HCT116 (cell line): ENCODE measurements at regions not wholly inside any gene's neighbourhood (a gene's known extent, or its start where the extent isn't known, plus 50 kb on each side); places are given as distances from the start of the nearest gene placed in this dataset.

Experiments
- ATAC-seq: fragments of 200-7000 bp; cut with Tn5 transposase; 2 replicates; pipeline ENCODE4 v1.9.1; 2020; ENCODE audit warnings: mild to moderate bottlenecking, moderate library complexity
- BruUV-seq: library from RNA; stranded (reverse); fragments of 400-500 nt; replicated peaks from 2 replicates; lab custom pipeline; 2021; lab: Mats Ljungman, UMichigan
- CTCF ChIA-PET: fragments of 300-600 bp; sonication (Branson Sonifier 250); formaldehyde crosslinking; loops from one replicate; lab custom pipeline; 2021; ENCODE audit warnings: antibody characterized with exemption; lab: Charles Lee
- POLR2A ChIA-PET: fragments of 300-600, 350-600 bp; sonication (Branson Sonifier 250); formaldehyde crosslinking; loops from one replicate; lab custom pipeline; 2021; ENCODE audit warnings: antibody characterized with exemption; lab: Charles Lee
- RAD21 ChIA-PET, 2 experiments: fragments of 300-600 bp; sonication (Branson Sonifier 250); formaldehyde crosslinking; loops; one replicate each; lab custom pipeline; 2023; ENCODE audit warnings: low total read pairs in 2 of 2; ENCODE audit not compliant: uncharacterized antibody in 2 of 2, unreplicated experiment in 2 of 2, low non-redundant PET in 1 of 2; lab: Charles Lee
- DNase-seq: peaks from one replicate; pipeline ENCODE4 v3.0.0-alpha.2; 2010; ENCODE audit warnings: low read depth, low spot score
- H2AFZ ChIP-seq: fragments of 200-600 bp; shearing (Covaris generic), sonication (generic); 2 replicates; pipeline ENCODE4 v1.6.1; 2017; ENCODE audit warnings: low read depth, mixed run types, mixed read lengths, antibody characterized with exemption, low read length; ENCODE audit not compliant: poor library complexity, severe bottlenecking
- H3K27ac ChIP-seq: 2 replicates; pipeline ENCODE4 v1.5.1; 2012; ENCODE audit warnings: low read depth, low read length
- H3K27me3 ChIP-seq: fragments of 200-600 bp; sonication (generic); 2 replicates; pipeline ENCODE4 v1.6.1; 2016; ENCODE audit warnings: mixed run types, low read length, mixed read lengths; ENCODE audit not compliant: insufficient read depth
- H3K36me3 ChIP-seq, 2 experiments: fragments of 200-500 bp in 1 of 2; fragments of 200-600 bp in 1 of 2; sonication (Bioruptor generic) in 1 of 2; sonication (generic) in 1 of 2; 2 replicates each; pipeline versions ENCODE4 v1.5.1 to v1.6.1; 2014 to 2016; ENCODE audit warnings: low read length in 2 of 2, inconsistent platforms in 1 of 2, mixed read lengths in 1 of 2, mixed run types in 1 of 2; ENCODE audit not compliant: insufficient read depth in 2 of 2, control insufficient read depth in 1 of 2
- H3K4me1 ChIP-seq, 2 experiments: fragments of 200-600 bp in 1 of 2; sonication (generic) in 1 of 2; 2 replicates each; pipeline versions ENCODE4 v1.5.1 to v1.6.1; 2012 to 2017; ENCODE audit warnings: low read length in 2 of 2, inconsistent platforms in 1 of 2, mild to moderate bottlenecking in 1 of 2, mixed read lengths in 1 of 2, mixed run types in 1 of 2, moderate library complexity in 1 of 2; ENCODE audit not compliant: insufficient read depth in 2 of 2, control insufficient read depth in 1 of 2
- H3K4me2 ChIP-seq: fragments of 200-600 bp; sonication (generic); 2 replicates; pipeline ENCODE4 v1.6.1; 2017; ENCODE audit warnings: mixed run types, low read length, mixed read lengths
- H3K4me3 ChIP-seq, 2 experiments: fragments of 200-600 bp in 1 of 2; sonication (generic) in 1 of 2; replicated peaks in 1 of 2; 2 replicates each; pipeline ENCODE4 v1.5.1; 2011 to 2016; ENCODE audit warnings: low read length in 2 of 2, control low read depth in 1 of 2, low read depth in 1 of 2, mild to moderate bottlenecking in 1 of 2, mixed read lengths in 1 of 2, mixed run types in 1 of 2
- H3K79me2 ChIP-seq: fragments of 200-600 bp; sonication (generic); 2 replicates; pipeline ENCODE4 v1.6.1; 2017; ENCODE audit warnings: mild to moderate bottlenecking, mixed run types, low read length, moderate library complexity, mixed read lengths; ENCODE audit not compliant: insufficient read depth
- H3K9ac ChIP-seq: fragments of 200-600 bp; sonication (generic); 2 replicates; pipeline ENCODE4 v1.6.1; 2016; ENCODE audit warnings: low read length, mixed read lengths
- H3K9me2 ChIP-seq: fragments of 200-600 bp; sonication (generic), shearing (Covaris generic); 2 replicates; pipeline ENCODE4 v1.6.1; 2017; ENCODE audit warnings: mixed run types, mild to moderate bottlenecking, moderate library complexity; ENCODE audit not compliant: insufficient read depth
- H3K9me3 ChIP-seq, 2 experiments: fragments of 200-500 bp in 1 of 2; fragments of 200-600 bp in 1 of 2; sonication (Bioruptor generic) in 1 of 2; sonication (generic) in 1 of 2; 2 replicates each; pipeline ENCODE4 v1.6.1; 2014 to 2017; ENCODE audit warnings: low read length in 2 of 2, mixed read lengths in 2 of 2, inconsistent platforms in 1 of 2, low read depth in 1 of 2, mild to moderate bottlenecking in 1 of 2, mixed run types in 1 of 2, moderate library complexity in 1 of 2; ENCODE audit not compliant: control insufficient read depth in 1 of 2, insufficient read depth in 1 of 2
- H4K20me1 ChIP-seq: fragments of 200-600 bp; sonication (generic), shearing (Covaris generic); 2 replicates; pipeline ENCODE4 v1.6.1; 2017; ENCODE audit warnings: mixed run types, mild to moderate bottlenecking, moderate library complexity; ENCODE audit not compliant: insufficient read depth
- ATF3 ChIP-seq: IDR thresholded peaks from 2 replicates; pipeline ENCODE4 v1.6.1; 2012
- CBX3 ChIP-seq: IDR thresholded peaks from 2 replicates; pipeline ENCODE4 v1.6.1; 2012; ENCODE audit warnings: low read depth
- CEBPB ChIP-seq: IDR thresholded peaks from 2 replicates; pipeline ENCODE4 v1.6.1; 2012; ENCODE audit warnings: low read depth
- CTCF ChIP-seq, 3 experiments: fragments of 200-600 bp in 1 of 3; sonication (generic) in 1 of 3; IDR thresholded peaks in 2 of 3; conservative IDR thresholded peaks in 1 of 3; 2 replicates each; pipeline ENCODE4 v1.5.1; 2012 to 2017; ENCODE audit warnings: low read depth in 2 of 3, low read length in 2 of 3, antibody characterized with exemption in 1 of 3, borderline replicate concordance in 1 of 3, control low read depth in 1 of 3, mild to moderate bottlenecking in 1 of 3, mixed read lengths in 1 of 3, mixed run types in 1 of 3, moderate library complexity in 1 of 3; ENCODE audit not compliant: insufficient read depth in 1 of 3
- EGR1 ChIP-seq: IDR thresholded peaks from 2 replicates; pipeline ENCODE4 v1.6.1; 2012; ENCODE audit warnings: low read depth
- ELF1 ChIP-seq: IDR thresholded peaks from 2 replicates; pipeline ENCODE4 v1.6.1; 2012; ENCODE audit warnings: low read depth, borderline replicate concordance
- EZH2phosphoT487 ChIP-seq: fragments of 200-600 bp; IDR thresholded peaks from 2 replicates; pipeline ENCODE4 v1.6.1; 2018; ENCODE audit warnings: antibody characterized with exemption, borderline replicate concordance
- FOSL1 ChIP-seq: IDR thresholded peaks from 2 replicates; pipeline ENCODE4 v1.6.1; 2012; ENCODE audit warnings: low read depth
- MAX ChIP-seq: IDR thresholded peaks from 2 replicates; pipeline ENCODE4 v1.6.1; 2012
- POLR2A ChIP-seq: IDR thresholded peaks from 2 replicates; pipeline ENCODE4 v1.7.0; 2011; ENCODE audit warnings: borderline replicate concordance; ENCODE audit not compliant: insufficient read depth, insufficient read length; ENCODE audit errors: extremely low read depth
- POLR2AphosphoS5 ChIP-seq: IDR thresholded peaks from 2 replicates; pipeline ENCODE4 v1.6.1; 2011; ENCODE audit warnings: mild to moderate bottlenecking, low read depth, low read length, moderate library complexity
- RAD21 ChIP-seq: IDR thresholded peaks from 2 replicates; pipeline ENCODE4 v1.6.1; 2012; ENCODE audit warnings: low read depth, mild to moderate bottlenecking
- REST ChIP-seq: IDR thresholded peaks from 2 replicates; pipeline ENCODE4 v1.6.1; 2012; ENCODE audit warnings: low read depth
- SIN3A ChIP-seq: IDR thresholded peaks from 2 replicates; pipeline ENCODE4 v1.6.1; 2012; ENCODE audit warnings: low read depth
- SP1 ChIP-seq: IDR thresholded peaks from 2 replicates; pipeline ENCODE4 v1.6.1; 2012; ENCODE audit warnings: low read depth
- TCF7L2 ChIP-seq: IDR thresholded peaks from 2 replicates; pipeline ENCODE4 v1.7.0; 2011; ENCODE audit warnings: borderline replicate concordance, inconsistent platforms; ENCODE audit not compliant: insufficient read depth, insufficient read length; ENCODE audit errors: extremely low read depth
- YY1 ChIP-seq: IDR thresholded peaks from 2 replicates; pipeline ENCODE4 v1.6.1; 2011; ENCODE audit warnings: low read length, low read depth, moderate library complexity, mild to moderate bottlenecking; ENCODE audit not compliant: insufficient replicate concordance; ENCODE audit errors: extremely low read depth
- ZBTB33 ChIP-seq: IDR thresholded peaks from 2 replicates; pipeline ENCODE4 v1.6.1; 2011; ENCODE audit warnings: mild to moderate bottlenecking, low read length, moderate library complexity; ENCODE audit not compliant: insufficient replicate concordance; ENCODE audit errors: extremely low read depth
- ZFX ChIP-seq: fragments of 450-650 bp; IDR thresholded peaks from 2 replicates; pipeline ENCODE4 v1.6.1; 2017
- ZNF274 ChIP-seq: fragments of 200-500 bp; sonication (Bioruptor generic); IDR thresholded peaks from 2 replicates; pipeline ENCODE4 v1.6.1; 2014; ENCODE audit warnings: mild to moderate bottlenecking, low read depth, low read length, inconsistent platforms
- intact Hi-C: fragments of 100-400 bp; cut with micrococcal nuclease; formaldehyde crosslinking; loops from 2 replicates; pipeline ENCODE4 v1.10.0; 2022

GRCh38 chr6:11291582-11291981 is 59.1 kb upstream of the NEDD9 start:
- Histone ChIP-seq H3K27ac (no peak overlapping the region), H3K36me3 (no peaks in the 10 kb centered on the region), H2AFZ (no peak overlapping the region), H3K79me2 (no peaks in the 10 kb centered on the region), H3K9me3 (no peaks in the 10 kb centered on the region), H3K4me1 (no peaks in the 10 kb centered on the region), H3K27me3 (no peaks in the 10 kb centered on the region), H3K9ac (no peak overlapping the region), H3K9me2 (no peaks in the 10 kb centered on the region), H3K4me2 (no peak overlapping the region), H4K20me1 (no peaks in the 10 kb centered on the region), H3K4me3 (no peak overlapping the region)
- no peak for ATAC-seq
- ChIA-PET RAD21 (no interaction called here), POLR2A (no interaction called here), CTCF (no interaction called here)
- intact Hi-C loops, result no loop called here
- no TSS peak for BruUV-seq
- TF ChIP-seq TCF7L2, result no peak
- TF ChIP-seq EZH2phosphoT487, result no peak
- no peak for TF ChIP-seq YY1
- TF ChIP-seq CTCF (IDR thresholded peaks at IDR 0.05 in 2 of 3, conservative IDR thresholded peaks at IDR 0.05 in 1 of 3; ENCODE audit: borderline replicate concordance in 1 of 3, insufficient read depth in 1 of 3, low read depth in 2 of 3, low read length in 2 of 3), result no peak
- TF ChIP-seq ZBTB33, result no peak
- no peak for TF ChIP-seq CBX3
- TF ChIP-seq REST, result no peak
- TF ChIP-seq ELF1, result no peak
- TF ChIP-seq SP1, result no peak
- no peak for TF ChIP-seq POLR2AphosphoS5
- no peak for TF ChIP-seq SIN3A
- TF ChIP-seq ZFX, result no peak
- TF ChIP-seq EGR1, result no peak
- no peak for TF ChIP-seq ZNF274
- TF ChIP-seq CEBPB, result no peak
- no peak for TF ChIP-seq POLR2A
- no peak for TF ChIP-seq FOSL1
- TF ChIP-seq RAD21, result no peak
- TF ChIP-seq ATF3, result no peak
- TF ChIP-seq MAX, result no peak
- DNase-seq, result no peak
